Heart left ventricle (tissue), 13 donors: ENCODE measurements at regions not wholly inside any gene's neighbourhood (a gene's known extent, or its start where the extent isn't known, plus 50 kb on each side); places are given as distances from the start of the nearest gene placed in this dataset.

Source experiments
- POLR2A ChIP-seq, 2 donors: fragments of 450-650 bp; IDR thresholded peaks; one replicate each; pipeline ENCODE4 v1.6.1; 2017; ENCODE audit warnings: antibody characterized with exemption in 2 of 2, mild to moderate bottlenecking in 2 of 2, moderate library complexity in 2 of 2
- TF ChIP-seq, protein P1 (sequence below), 12 donors: fragments of 200-600 bp; sonication (generic) in 4 of 12; IDR thresholded peaks; one replicate each; pipeline versions ENCODE4 v1.5.0 to v1.8.0; 2018 to 2022; ENCODE audit warnings: antibody characterized with exemption in 12 of 12, mild to moderate bottlenecking in 5 of 12
- donor health status: ischemic (EF 13 %, LVEDD 7.1; RV severe dilation, severe dysfunction).
- donor health status: DM: no; HTN: yes; CAD: no.
- donor health status: DM: no; HTN: no; CAD: no.
- donor health status: ischemic (EF 25% LVEDD 6.9; RV normal size, moderate dysfunction).
- donor health status: ischemic (EF 25% LVEDD 5.7; RV mildly dilated, moderate dysfunction).
- donor health status: ischemic (EF 35%, LVEDD 5.7; RV mildly dilated, moderate dysfunction).
- donor health status: nonischemic (EF 11% LVEDD 7.7; RV severe dilation, severe dysfunction).
- donor health status: DM: yes; HTN: yes; CAD: no.
- donor health status: PGD.
- donor health status: ischemic (EF 29% LVEDD 5.4; RV normal size, mild dysfunction).
- donor health status: nonischemic (EF 23%, LVEDD 6.1; RV moderate dilation, normal function).

DNA sequence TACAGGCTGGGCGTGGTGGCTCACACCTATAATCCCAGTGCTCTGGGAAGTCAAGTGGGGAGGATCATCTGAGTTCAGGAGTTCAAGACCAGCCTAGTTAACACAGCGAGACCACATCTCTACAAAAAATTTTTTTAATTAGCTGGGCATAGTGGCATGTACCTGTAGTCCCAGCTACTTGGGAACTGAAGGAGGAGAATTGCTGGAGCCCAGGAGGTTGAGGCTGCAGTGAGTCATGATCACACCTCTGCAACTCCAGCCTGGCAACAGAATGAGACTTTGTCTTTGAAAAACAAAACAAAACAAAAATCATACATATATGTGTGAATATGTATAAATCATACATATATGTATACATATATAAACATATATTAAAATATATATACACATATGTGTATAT, 54.1 kb upstream of the MARCHF10 start:
- TF ChIP-seq, protein P1, sequence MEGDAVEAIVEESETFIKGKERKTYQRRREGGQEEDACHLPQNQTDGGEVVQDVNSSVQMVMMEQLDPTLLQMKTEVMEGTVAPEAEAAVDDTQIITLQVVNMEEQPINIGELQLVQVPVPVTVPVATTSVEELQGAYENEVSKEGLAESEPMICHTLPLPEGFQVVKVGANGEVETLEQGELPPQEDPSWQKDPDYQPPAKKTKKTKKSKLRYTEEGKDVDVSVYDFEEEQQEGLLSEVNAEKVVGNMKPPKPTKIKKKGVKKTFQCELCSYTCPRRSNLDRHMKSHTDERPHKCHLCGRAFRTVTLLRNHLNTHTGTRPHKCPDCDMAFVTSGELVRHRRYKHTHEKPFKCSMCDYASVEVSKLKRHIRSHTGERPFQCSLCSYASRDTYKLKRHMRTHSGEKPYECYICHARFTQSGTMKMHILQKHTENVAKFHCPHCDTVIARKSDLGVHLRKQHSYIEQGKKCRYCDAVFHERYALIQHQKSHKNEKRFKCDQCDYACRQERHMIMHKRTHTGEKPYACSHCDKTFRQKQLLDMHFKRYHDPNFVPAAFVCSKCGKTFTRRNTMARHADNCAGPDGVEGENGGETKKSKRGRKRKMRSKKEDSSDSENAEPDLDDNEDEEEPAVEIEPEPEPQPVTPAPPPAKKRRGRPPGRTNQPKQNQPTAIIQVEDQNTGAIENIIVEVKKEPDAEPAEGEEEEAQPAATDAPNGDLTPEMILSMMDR (IDR thresholded peaks at IDR 0.05), result no peak
- TF ChIP-seq POLR2A (IDR thresholded peaks at IDR 0.05), result no peak
